HEK293 (cell line): ENCODE measurements at regions not wholly inside any gene's neighbourhood (a gene's known extent, or its start where the extent isn't known, plus 50 kb on each side); places are given as distances from the start of the nearest gene placed in this dataset.

ENCODE experiments used
- CTCF ChIA-PET: fragments of 350-600 bp; formaldehyde crosslinking; extraction: SDS; loops from one replicate; lab custom pipeline; 2021; ENCODE audit warnings: antibody characterized with exemption; lab: Yijun Ruan, JAX
- POLR2A ChIA-PET: fragments of 300-600 bp; formaldehyde crosslinking; extraction: SDS; loops from one replicate; lab custom pipeline; 2020; ENCODE audit warnings: antibody characterized with exemption, inconsistent platforms; lab: Yijun Ruan, JAX
- H3K27ac ChIP-seq: fragments of 200-500 bp; sonication (Bioruptor generic); 2 replicates; pipeline ENCODE4 v1.5.1; 2014; ENCODE audit warnings: low read depth, low read length, control low read depth, inconsistent platforms; ENCODE audit errors: extremely low read depth
- H3K36me3 ChIP-seq, 2 experiments: fragments of 200-500 bp in 1 of 2; sonication (Bioruptor generic) in 1 of 2; 1 replicate in 1 of 2; 2 replicates in 1 of 2; pipeline ENCODE4 v1.5.1; 2014 to 2017; ENCODE audit warnings: inconsistent platforms in 2 of 2, low read length in 2 of 2; ENCODE audit not compliant: control insufficient read depth in 2 of 2, insufficient read depth in 1 of 2
- H3K4me1 ChIP-seq: fragments of 200-500 bp; sonication (Bioruptor generic); 2 replicates; pipeline ENCODE4 v1.5.1; 2014; ENCODE audit warnings: mild to moderate bottlenecking, low read length, inconsistent platforms; ENCODE audit not compliant: control insufficient read depth, insufficient read depth
- H3K4me3 ChIP-seq: 2 replicates; pipeline ENCODE4 v1.5.1; 2011; ENCODE audit warnings: low read depth, mild to moderate bottlenecking, control low read depth, low read length, moderate library complexity
- H3K9me3 ChIP-seq: fragments of 200-500 bp; sonication (Bioruptor generic); 2 replicates; pipeline ENCODE4 v1.5.1; 2014; ENCODE audit warnings: low read depth, low read length, inconsistent platforms; ENCODE audit not compliant: control insufficient read depth, insufficient read depth
- BCL6B ChIP-seq: fragments of 450-650 bp; formaldehyde crosslinking; IDR thresholded peaks from 2 replicates; pipeline ENCODE4 v1.5.1; 2017; ENCODE audit warnings: missing biosample characterization, missing genetic modification characterization
- KLF1 ChIP-seq: fragments of 450-650 bp; formaldehyde crosslinking; IDR thresholded peaks from 2 replicates; pipeline ENCODE4 v1.5.1; 2016; ENCODE audit warnings: missing biosample characterization, missing genetic modification characterization
- ZEB2 ChIP-seq: fragments of 450-650 bp; formaldehyde crosslinking; IDR thresholded peaks from 2 replicates; pipeline ENCODE4 v1.5.1; 2016; ENCODE audit warnings: missing biosample characterization, missing genetic modification characterization
- ZIC2 ChIP-seq: fragments of 450-650 bp; formaldehyde crosslinking; IDR thresholded peaks from 2 replicates; pipeline ENCODE4 v1.5.1; 2016; ENCODE audit warnings: missing biosample characterization, missing genetic modification characterization
- ZNF610 ChIP-seq: fragments of 450-650 bp; formaldehyde crosslinking; IDR thresholded peaks from 2 replicates; pipeline ENCODE4 v1.5.1; 2016; ENCODE audit warnings: missing biosample characterization, missing genetic modification characterization, borderline replicate concordance

- POLR2A ChIA-PET, result interaction anchor here (0.6 to 1.6 kb wide), 2 partner anchors 13 to 76 kb away, joined by 5 to 6 read pairs; no protein-coding TSS in a partner anchor
- CTCF ChIA-PET, result interaction anchor here (0.7 to 1.2 kb wide), 3 partner anchors 201 to 1271 kb away, joined by 3 read pairs; no protein-coding TSS in a partner anchor
- H3K27ac ChIP-seq, result no peak overlapping the region
- TF ChIP-seq ZIC2 (tag by site-specific recombination) (no peak), ZEB2 (no peak), KLF1 (no peak), ZNF610 (tag by site-specific recombination) (no peak), BCL6B (tag by site-specific recombination) (no peak)
- H3K4me1 ChIP-seq, result no peaks in the 10 kb centered on the region
- no peaks in the 10 kb centered on the region for H3K36me3 ChIP-seq
- no peak overlapping the region for H3K4me3 ChIP-seq
- no peaks in the 10 kb centered on the region for H3K9me3 ChIP-seq
Measured at GRCh38 chr6:33853736-33854135, 49.9 kb upstream of the MLN start.
